ENCODE measurements at regions not wholly inside any gene's neighbourhood (a gene's known extent, or its start where the extent isn't known, plus 50 kb on each side); places are given as distances from the start of the nearest gene placed in this dataset.
A peak's percentile ranks its signal among the peaks of the same experiment; 100 is the strongest.

DNA sequence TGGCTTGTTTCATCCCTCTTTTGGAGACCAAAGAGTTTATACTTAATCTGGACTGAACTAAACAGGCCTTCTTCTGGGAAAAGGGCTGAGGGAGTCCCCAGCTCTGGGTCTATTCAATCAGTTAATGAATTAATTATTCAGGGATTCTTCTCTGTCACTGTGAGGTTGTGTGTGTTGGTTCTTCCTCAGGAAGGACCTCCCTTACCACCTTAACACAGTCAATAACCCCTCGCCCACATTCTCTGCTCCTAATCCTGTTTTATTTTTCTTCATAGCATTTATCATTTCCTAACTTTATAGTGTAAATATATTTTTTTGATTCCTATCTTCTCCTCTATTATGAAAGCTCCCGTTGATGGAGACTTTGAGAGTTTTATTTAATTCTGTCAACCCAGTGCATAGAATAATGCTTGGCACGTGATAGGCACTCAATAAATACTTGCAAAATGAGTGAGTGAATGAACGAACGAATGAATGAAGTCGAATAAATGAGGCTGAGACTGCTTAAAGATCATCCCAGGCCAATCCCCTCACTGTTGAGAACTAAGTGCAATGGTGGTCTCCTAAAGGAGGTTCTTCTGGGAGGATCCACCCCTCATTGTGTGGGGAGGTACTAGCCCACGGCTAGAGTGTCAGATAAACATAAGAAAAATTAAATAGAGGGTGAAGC lies 179.6 kb upstream of the JARID2 start:
- TF ChIP-seq ZNF207 (IDR thresholded peaks at IDR 0.05; ENCODE audit: borderline replicate concordance): no peak
- no peak for TF ChIP-seq POLR2A (IDR thresholded peaks at IDR 0.05; ENCODE audit: low read depth, low read length)
- Histone ChIP-seq H3K4me3 (no peak overlapping the region), H3K9ac (ENCODE audit: control insufficient read depth, insufficient read depth, low read length) (no peak overlapping the region), H3K4me2 (ENCODE audit: control insufficient read depth, insufficient read depth) (no peak overlapping the region), H3K9me3 (replicated peaks; ENCODE audit: control insufficient read depth, insufficient read depth, low read length) (no peaks in the 10 kb centered on the region), H3K4me1 (ENCODE audit: control insufficient read depth, insufficient read depth, low read length) (no peaks in the 10 kb centered on the region), H3K27me3 (replicated peaks in 1 of 2; ENCODE audit: control insufficient read depth in 2 of 2, insufficient read depth in 2 of 2, low read length in 1 of 2) (no peaks in the 10 kb centered on the region), H4K20me1 (ENCODE audit: control insufficient read depth, insufficient read depth) (no peaks in the 10 kb centered on the region), H3K79me2 (ENCODE audit: control insufficient read depth, insufficient read depth, low read length) (no peaks in the 10 kb centered on the region), H2AFZ (ENCODE audit: control insufficient read depth, low read depth, low read length) (no peak overlapping the region), H3K36me3 (ENCODE audit: control insufficient read depth in 2 of 2, insufficient read depth in 2 of 2, low read length in 1 of 2) (no peaks in the 10 kb centered on the region), H3K27ac (ENCODE audit: control insufficient read depth, insufficient read depth) (no peak overlapping the region)
- WGBS (ENCODE audit: insufficient coverage, insufficient replicate concordance, low lambda C conversion rate, missing lambda C conversion rate): 25% methylated on average over 7 of the region's 7 CpGs
- POLR2A ChIA-PET: no interaction called here
- CTCF ChIA-PET: no interaction called here
- no TSS peak for BruUV-seq (replicated peaks)
- SMC1A ChIA-PET (ENCODE audit: uncharacterized antibody, unreplicated experiment): interaction anchor here (0.7 kb wide), 1 partner anchor 84 kb away, joined by 3 read pairs; no protein-coding TSS in a partner anchor
- FAIRE-seq (no peak), ATAC-seq (no peak), DNase-seq (ENCODE audit: low read depth, low spot score) (no peak)
- in situ Hi-C loops (cut with MboI): no loop called here
- intact Hi-C loops (cut with micrococcal nuclease; ENCODE audit: unreplicated experiment): no loop called here
- RAD21 ChIA-PET (ENCODE audit: unreplicated experiment): no interaction called here

DNA sequence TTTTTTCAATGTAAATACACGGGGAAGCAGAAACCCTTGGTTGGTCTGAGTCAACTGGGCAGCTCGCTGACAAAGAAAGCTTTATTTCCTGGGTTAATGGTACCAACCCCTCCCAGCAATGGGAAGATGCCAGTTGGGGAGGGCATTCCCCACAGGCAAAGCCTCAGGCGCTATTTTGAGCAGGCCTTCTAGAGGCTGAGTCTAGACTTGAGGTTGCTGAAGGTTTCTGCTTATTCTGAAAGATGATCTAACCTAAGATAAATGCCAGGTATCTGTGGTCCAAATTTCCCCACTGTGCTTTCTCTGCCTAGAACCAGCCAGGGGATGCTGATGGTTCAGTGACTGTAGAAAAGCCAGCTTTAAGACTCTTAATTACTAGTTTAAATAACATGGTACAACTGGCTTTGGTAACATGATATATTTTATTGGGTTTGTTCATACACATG lies 172.5 kb upstream of the JARID2 start:
- FAIRE-seq: peak; percentile 64

More for the DNA sequence above, 172.5 kb upstream of the JARID2 start:
- Histone ChIP-seq H3K9ac (ENCODE audit: control insufficient read depth, insufficient read depth, low read length) (no peak overlapping the region), H3K4me2 (ENCODE audit: control insufficient read depth, insufficient read depth) (no peak overlapping the region; the same call in 1 of the 2 replicates), H3K4me3 (no peak overlapping the region), H3K36me3 (ENCODE audit: control insufficient read depth in 2 of 2, insufficient read depth in 2 of 2, low read length in 1 of 2) (no peaks in the 10 kb centered on the region), H3K27me3 (replicated peaks in 1 of 2; ENCODE audit: control insufficient read depth in 2 of 2, insufficient read depth in 2 of 2, low read length in 1 of 2) (no peaks in the 10 kb centered on the region), H3K79me2 (ENCODE audit: control insufficient read depth, insufficient read depth, low read length) (no peaks in the 10 kb centered on the region), H3K27ac (ENCODE audit: control insufficient read depth, insufficient read depth) (no peak overlapping the region), H4K20me1 (ENCODE audit: control insufficient read depth, insufficient read depth) (no peaks in the 10 kb centered on the region), H3K4me1 (ENCODE audit: control insufficient read depth, insufficient read depth, low read length) (no peaks in the 10 kb centered on the region), H2AFZ (ENCODE audit: control insufficient read depth, low read depth, low read length) (no peak overlapping the region), H3K9me3 (replicated peaks; ENCODE audit: control insufficient read depth, insufficient read depth, low read length) (no peaks in the 10 kb centered on the region)
- in situ Hi-C loops (cut with MboI) (no loop called here), intact Hi-C loops (cut with micrococcal nuclease; ENCODE audit: unreplicated experiment) (no loop called here)
- ChIA-PET SMC1A (ENCODE audit: uncharacterized antibody, unreplicated experiment) (interaction anchor here (1.0 to 1.2 kb wide), 2 partner anchors 23 to 25 kb away, joined by 3 read pairs; no protein-coding TSS in a partner anchor), CTCF (no interaction called here), POLR2A (no interaction called here), RAD21 (ENCODE audit: unreplicated experiment) (interaction anchor here (0.7 kb wide), 1 partner anchor 12 kb away, joined by 3 read pairs; no protein-coding TSS in a partner anchor)
- ATAC-seq: peak; percentile 92
- DNase-seq (ENCODE audit: low read depth, low spot score): peak; percentile 41
- no TSS peak for BruUV-seq (replicated peaks)
- 0 out of 2 replicates have a peak, but pooled peaks have one; percentile 14 for TF ChIP-seq IKZF1 (conservative IDR thresholded peaks at IDR 0.05)
- no peak for TF ChIP-seq CHD2 (IDR thresholded peaks at IDR 0.05; ENCODE audit: borderline replicate concordance, low read depth, low read length)
- TF ChIP-seq EED (IDR thresholded peaks at IDR 0.05; ENCODE audit: low read depth): peak; percentile 74
- TF ChIP-seq IKZF2 (IDR thresholded peaks at IDR 0.05): peak in 1 of 2 experiments; percentile 32; a peak in 1 of 4 replicates
- peak in 1 of 2 experiments; percentile 41; a peak in 1 of 4 replicates for TF ChIP-seq ETV6 (conservative IDR thresholded peaks at IDR 0.05 in 1 of 2, IDR thresholded peaks at IDR 0.05 in 1 of 2; ENCODE audit: borderline replicate concordance in 1 of 2, low read depth in 1 of 2)
- TF ChIP-seq SREBF1 (IDR thresholded peaks at IDR 0.05; ENCODE audit: low read length): no peak
- 0 out of 2 replicates have a peak, but pooled peaks have one; percentile 55 for TF ChIP-seq MEF2A (IDR thresholded peaks at IDR 0.05; ENCODE audit: insufficient read depth, low read depth, low read length)
- TF ChIP-seq RUNX3 (IDR thresholded peaks at IDR 0.05; ENCODE audit: low read length): peak; percentile 84
- peak; percentile 44; the same call in 1 of the 2 replicates for TF ChIP-seq CBFB (IDR thresholded peaks at IDR 0.05; ENCODE audit: low read depth)
- 2% methylated on average over 3 of the region's 3 CpGs for WGBS (ENCODE audit: insufficient coverage, insufficient replicate concordance, low lambda C conversion rate, missing lambda C conversion rate)

Data from GM12878 (cell line).